ENCODE measurements at regions not wholly inside any gene's neighbourhood (a gene's known extent, or its start where the extent isn't known, plus 50 kb on each side); places are given as distances from the start of the nearest gene placed in this dataset.
A peak's percentile ranks its signal among the peaks of the same experiment; 100 is the strongest.

GRCh38 chr9:88777498-88778312, 213.6 kb upstream of the S1PR3 start:
- POLR2A ChIA-PET = interaction anchor here (0.6 kb wide), 1 partner anchor 9 kb away, joined by 3 read pairs; no protein-coding TSS in a partner anchor
- H3K36me3 ChIP-seq (ENCODE audit: insufficient read depth, low read length) = no peaks in the 10 kb centered on the region
- peak; percentile 55 for DNase-seq (ENCODE audit: low spot score)
- H3K9me3 ChIP-seq (ENCODE audit: low read length) = no peaks in the 10 kb centered on the region
- H3K4me2 ChIP-seq (ENCODE audit: low read length) = peak overlapping the region; percentile 62
- H4K20me1 ChIP-seq (ENCODE audit: insufficient read depth, low read length) = no peaks in the 10 kb centered on the region
- H3K4me3 ChIP-seq (ENCODE audit: low read depth, low read length, poor library complexity, severe bottlenecking) = peak overlapping the region; percentile 26
- peak overlapping the region; percentile 26; the same call in 1 of the 2 replicates for H2AFZ ChIP-seq (ENCODE audit: low read length)
- CTCF ChIA-PET (ENCODE audit: unreplicated experiment) = no interaction called here
- peak overlapping the region; percentile 51 for H3K27ac ChIP-seq (ENCODE audit: low read depth, low read length, poor library complexity, severe bottlenecking)
- intact Hi-C loops (cut with micrococcal nuclease; ENCODE audit: unreplicated experiment) = no loop called here
- H3K4me1 ChIP-seq (ENCODE audit: insufficient read depth, low read length, poor library complexity, severe bottlenecking) = peaks cover 21% of the 10 kb centered on the region
- H3K79me2 ChIP-seq (ENCODE audit: insufficient read depth, low read depth, low read length) = no peaks in the 10 kb centered on the region
- TF ChIP-seq, protein P1, sequence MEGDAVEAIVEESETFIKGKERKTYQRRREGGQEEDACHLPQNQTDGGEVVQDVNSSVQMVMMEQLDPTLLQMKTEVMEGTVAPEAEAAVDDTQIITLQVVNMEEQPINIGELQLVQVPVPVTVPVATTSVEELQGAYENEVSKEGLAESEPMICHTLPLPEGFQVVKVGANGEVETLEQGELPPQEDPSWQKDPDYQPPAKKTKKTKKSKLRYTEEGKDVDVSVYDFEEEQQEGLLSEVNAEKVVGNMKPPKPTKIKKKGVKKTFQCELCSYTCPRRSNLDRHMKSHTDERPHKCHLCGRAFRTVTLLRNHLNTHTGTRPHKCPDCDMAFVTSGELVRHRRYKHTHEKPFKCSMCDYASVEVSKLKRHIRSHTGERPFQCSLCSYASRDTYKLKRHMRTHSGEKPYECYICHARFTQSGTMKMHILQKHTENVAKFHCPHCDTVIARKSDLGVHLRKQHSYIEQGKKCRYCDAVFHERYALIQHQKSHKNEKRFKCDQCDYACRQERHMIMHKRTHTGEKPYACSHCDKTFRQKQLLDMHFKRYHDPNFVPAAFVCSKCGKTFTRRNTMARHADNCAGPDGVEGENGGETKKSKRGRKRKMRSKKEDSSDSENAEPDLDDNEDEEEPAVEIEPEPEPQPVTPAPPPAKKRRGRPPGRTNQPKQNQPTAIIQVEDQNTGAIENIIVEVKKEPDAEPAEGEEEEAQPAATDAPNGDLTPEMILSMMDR (conservative IDR thresholded peaks at IDR 0.05; ENCODE audit: low read length) = no peak
- TF ChIP-seq EZH2phosphoT487 (IDR thresholded peaks at IDR 0.05; ENCODE audit: borderline replicate concordance, low read depth, low read length) = no peak
- H3K9me2 ChIP-seq (ENCODE audit: insufficient read depth, low read length) = no peaks in the 10 kb centered on the region
- no TSS peak for BruUV-seq (replicated peaks)

GRCh38 chr9:88781628-88782391, 209.5 kb upstream of the S1PR3 start:
- BruUV-seq (replicated peaks) = no TSS peak
- Histone ChIP-seq H3K79me2 (ENCODE audit: insufficient read depth, low read depth, low read length) (no peaks in the 10 kb centered on the region), H3K27ac (ENCODE audit: low read depth, low read length, poor library complexity, severe bottlenecking) (no peak overlapping the region), H3K4me1 (ENCODE audit: insufficient read depth, low read length, poor library complexity, severe bottlenecking) (peaks cover 30% of the 10 kb centered on the region), H3K4me2 (ENCODE audit: low read length) (no peak overlapping the region), H3K9me3 (ENCODE audit: low read length) (no peaks in the 10 kb centered on the region), H3K9me2 (ENCODE audit: insufficient read depth, low read length) (no peaks in the 10 kb centered on the region), H3K36me3 (ENCODE audit: insufficient read depth, low read length) (no peaks in the 10 kb centered on the region), H3K4me3 (ENCODE audit: low read depth, low read length, poor library complexity, severe bottlenecking) (no peak overlapping the region), H2AFZ (ENCODE audit: low read length) (no peak overlapping the region), H4K20me1 (ENCODE audit: insufficient read depth, low read length) (no peaks in the 10 kb centered on the region)
- CTCF ChIA-PET (ENCODE audit: unreplicated experiment) = no interaction called here
- no peak for DNase-seq (ENCODE audit: low spot score)
- no peak for TF ChIP-seq EZH2phosphoT487 (IDR thresholded peaks at IDR 0.05; ENCODE audit: borderline replicate concordance, low read depth, low read length)
- TF ChIP-seq, protein P1 (conservative IDR thresholded peaks at IDR 0.05; ENCODE audit: low read length) = 0 out of 2 replicates have a peak, but pooled peaks have one; percentile 25
- intact Hi-C loops (cut with micrococcal nuclease; ENCODE audit: unreplicated experiment) = no loop called here
- POLR2A ChIA-PET = no interaction called here

All from OCI-LY7 (cell line).